ENCODE measurements at regions not wholly inside any gene's neighbourhood (a gene's known extent, or its start where the extent isn't known, plus 50 kb on each side); places are given as distances from the start of the nearest gene placed in this dataset.

GRCh38 chr1:228848406-228848805, 113.1 kb downstream of the RHOU start:
- Histone ChIP-seq H3K36me3 (replicated peaks; ENCODE audit: low read depth, low read length) (no peaks in the 10 kb centered on the region), H3K27ac (ENCODE audit: low read length) (peak overlapping the region; percentile 79), H3K4me3 (ENCODE audit: low read length) (peak overlapping the region; percentile 47), H3K9me3 (ENCODE audit: insufficient read depth, low read length) (no peaks in the 10 kb centered on the region; the same call in 1 of the 2 replicates), H4K20me1 (ENCODE audit: insufficient read depth, low read length) (no peaks in the 10 kb centered on the region), H3K4me1 (ENCODE audit: low read length) (peaks cover 49% of the 10 kb centered on the region), H3K4me2 (ENCODE audit: low read length) (peak overlapping the region; percentile 59), H3K9ac (ENCODE audit: low read length) (peak overlapping the region; percentile 11; the same call in 1 of the 2 replicates), H2AFZ (ENCODE audit: low read depth, low read length) (peak overlapping the region; percentile 27; the same call in 1 of the 2 replicates), H3K79me2 (ENCODE audit: low read length) (no peaks in the 10 kb centered on the region), H3K27me3 (ENCODE audit: low read depth, low read length) (no peaks in the 10 kb centered on the region)
- TF ChIP-seq CTCF (IDR thresholded peaks at IDR 0.05; ENCODE audit: low read depth, low read length): no peak
- TF ChIP-seq EZH2phosphoT487 (IDR thresholded peaks at IDR 0.05; ENCODE audit: low read depth): no peak

- Histone ChIP-seq H3K27ac (ENCODE audit: low read length) (peak overlapping the region; percentile 79), H3K36me3 (replicated peaks; ENCODE audit: low read depth, low read length) (no peaks in the 10 kb centered on the region), H3K79me2 (ENCODE audit: low read length) (no peaks in the 10 kb centered on the region), H3K4me3 (ENCODE audit: low read length) (peak overlapping the region; percentile 47), H4K20me1 (ENCODE audit: insufficient read depth, low read length) (no peaks in the 10 kb centered on the region), H2AFZ (ENCODE audit: low read depth, low read length) (0 out of 2 replicates have a peak overlapping the region, but pooled peaks have one; percentile 27), H3K4me2 (ENCODE audit: low read length) (peak overlapping the region; percentile 59), H3K4me1 (ENCODE audit: low read length) (peaks cover 52% of the 10 kb centered on the region), H3K9me3 (ENCODE audit: insufficient read depth, low read length) (no peaks in the 10 kb centered on the region), H3K9ac (ENCODE audit: low read length) (peak overlapping the region; percentile 11; the same call in 1 of the 2 replicates), H3K27me3 (ENCODE audit: low read depth, low read length) (no peaks in the 10 kb centered on the region)
- TF ChIP-seq EZH2phosphoT487 (IDR thresholded peaks at IDR 0.05; ENCODE audit: low read depth) (no peak), CTCF (IDR thresholded peaks at IDR 0.05; ENCODE audit: low read depth, low read length) (no peak)
Observed at GRCh38 chr1:228849011-228849541, 113.8 kb downstream of the RHOU start.

- Histone ChIP-seq H3K4me1 (ENCODE audit: low read length) (peaks cover 56% of the 10 kb centered on the region), H3K27ac (ENCODE audit: low read length) (peak overlapping the region; percentile 79), H3K36me3 (replicated peaks; ENCODE audit: low read depth, low read length) (no peaks in the 10 kb centered on the region), H3K9ac (ENCODE audit: low read length) (peak overlapping the region; percentile 41; the same call in 1 of the 2 replicates), H2AFZ (ENCODE audit: low read depth, low read length) (no peak overlapping the region; the same call in 1 of the 2 replicates), H3K9me3 (ENCODE audit: insufficient read depth, low read length) (0 out of 2 replicates have a peak, but pooled peaks cover 3% of the 10 kb centered on the region), H4K20me1 (ENCODE audit: insufficient read depth, low read length) (no peaks in the 10 kb centered on the region), H3K79me2 (ENCODE audit: low read length) (no peaks in the 10 kb centered on the region), H3K4me3 (ENCODE audit: low read length) (peak overlapping the region; percentile 47), H3K4me2 (ENCODE audit: low read length) (peak overlapping the region; percentile 59), H3K27me3 (ENCODE audit: low read depth, low read length) (peaks cover 4% of the 10 kb centered on the region; the same call in 1 of the 2 replicates)
- TF ChIP-seq CTCF (IDR thresholded peaks at IDR 0.05; ENCODE audit: low read depth, low read length) (no peak), EZH2phosphoT487 (IDR thresholded peaks at IDR 0.05; ENCODE audit: low read depth) (no peak)
Observed at GRCh38 chr1:228850141-228851100, 115.1 kb downstream of the RHOU start.

- Histone ChIP-seq H3K4me3 (ENCODE audit: low read length) (peak overlapping the region; percentile 47; the same call in 1 of the 2 replicates), H4K20me1 (ENCODE audit: insufficient read depth, low read length) (no peaks in the 10 kb centered on the region), H3K79me2 (ENCODE audit: low read length) (no peaks in the 10 kb centered on the region), H3K4me2 (ENCODE audit: low read length) (peak overlapping the region; percentile 59), H3K36me3 (replicated peaks; ENCODE audit: low read depth, low read length) (no peaks in the 10 kb centered on the region), H3K4me1 (ENCODE audit: low read length) (peaks cover 56% of the 10 kb centered on the region), H2AFZ (ENCODE audit: low read depth, low read length) (no peak overlapping the region), H3K9me3 (ENCODE audit: insufficient read depth, low read length) (0 out of 2 replicates have a peak, but pooled peaks cover 3% of the 10 kb centered on the region), H3K27ac (ENCODE audit: low read length) (peak overlapping the region; percentile 79), H3K27me3 (ENCODE audit: low read depth, low read length) (peaks cover 12% of the 10 kb centered on the region; the same call in 1 of the 2 replicates), H3K9ac (ENCODE audit: low read length) (peak overlapping the region; percentile 41; the same call in 1 of the 2 replicates)
- TF ChIP-seq EZH2phosphoT487 (IDR thresholded peaks at IDR 0.05; ENCODE audit: low read depth) (no peak), CTCF (IDR thresholded peaks at IDR 0.05; ENCODE audit: low read depth, low read length) (no peak)
Observed at GRCh38 chr1:228851193-228851592, 115.9 kb downstream of the RHOU start.

All from OCI-LY3 (cell line).